Coronary artery (tissue), 2 donors: ENCODE measurements at regions not wholly inside any gene's neighbourhood (a gene's known extent, or its start where the extent isn't known, plus 50 kb on each side); places are given as distances from the start of the nearest gene placed in this dataset.

Experiments used
- DNase-seq: peaks from one replicate; pipeline ENCODE4 v3.0.0-alpha.2; 2017; ENCODE audit warnings: low spot score
- H3K27ac ChIP-seq, 2 donors: fragments of 200-600 bp; sonication (generic); one replicate each; pipeline ENCODE4 v1.5.1; 2016 to 2019
- H3K4me3 ChIP-seq: fragments of 200-600 bp; sonication (generic); 2 replicates; pipeline ENCODE4 v1.5.1; 2016; ENCODE audit warnings: mild to moderate bottlenecking, moderate library complexity
- TF ChIP-seq, protein P1 (sequence below): fragments of 200-600 bp; sonication (generic); IDR thresholded peaks from one replicate; pipeline ENCODE4 v1.5.1; 2019; ENCODE audit warnings: antibody characterized with exemption

DNA sequence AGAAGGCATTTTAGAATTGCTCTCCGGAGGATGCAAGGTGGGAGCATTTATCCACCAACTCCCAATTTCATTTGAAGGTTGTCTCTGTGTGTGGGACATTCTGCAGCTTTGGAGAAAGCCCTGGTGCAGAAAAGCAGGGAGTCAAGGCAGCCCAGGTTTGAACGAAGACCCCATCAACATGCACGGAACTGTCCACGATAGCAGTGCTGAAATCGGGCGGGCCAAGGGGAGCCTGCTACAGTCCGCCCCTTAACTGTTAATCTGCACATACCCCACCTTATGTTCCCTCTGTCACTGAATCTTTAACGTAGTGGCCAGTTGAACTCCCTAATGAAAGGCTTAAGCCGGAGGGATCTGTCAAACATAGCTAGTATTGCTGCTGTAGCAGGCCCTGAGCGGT lies 68.8 kb upstream of the C1orf174 start:
- TF ChIP-seq, protein P1, sequence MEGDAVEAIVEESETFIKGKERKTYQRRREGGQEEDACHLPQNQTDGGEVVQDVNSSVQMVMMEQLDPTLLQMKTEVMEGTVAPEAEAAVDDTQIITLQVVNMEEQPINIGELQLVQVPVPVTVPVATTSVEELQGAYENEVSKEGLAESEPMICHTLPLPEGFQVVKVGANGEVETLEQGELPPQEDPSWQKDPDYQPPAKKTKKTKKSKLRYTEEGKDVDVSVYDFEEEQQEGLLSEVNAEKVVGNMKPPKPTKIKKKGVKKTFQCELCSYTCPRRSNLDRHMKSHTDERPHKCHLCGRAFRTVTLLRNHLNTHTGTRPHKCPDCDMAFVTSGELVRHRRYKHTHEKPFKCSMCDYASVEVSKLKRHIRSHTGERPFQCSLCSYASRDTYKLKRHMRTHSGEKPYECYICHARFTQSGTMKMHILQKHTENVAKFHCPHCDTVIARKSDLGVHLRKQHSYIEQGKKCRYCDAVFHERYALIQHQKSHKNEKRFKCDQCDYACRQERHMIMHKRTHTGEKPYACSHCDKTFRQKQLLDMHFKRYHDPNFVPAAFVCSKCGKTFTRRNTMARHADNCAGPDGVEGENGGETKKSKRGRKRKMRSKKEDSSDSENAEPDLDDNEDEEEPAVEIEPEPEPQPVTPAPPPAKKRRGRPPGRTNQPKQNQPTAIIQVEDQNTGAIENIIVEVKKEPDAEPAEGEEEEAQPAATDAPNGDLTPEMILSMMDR = no peak
- DNase-seq = no peak
- Histone ChIP-seq H3K4me3 (no peak overlapping the region), H3K27ac (no peak overlapping the region)

DNA sequence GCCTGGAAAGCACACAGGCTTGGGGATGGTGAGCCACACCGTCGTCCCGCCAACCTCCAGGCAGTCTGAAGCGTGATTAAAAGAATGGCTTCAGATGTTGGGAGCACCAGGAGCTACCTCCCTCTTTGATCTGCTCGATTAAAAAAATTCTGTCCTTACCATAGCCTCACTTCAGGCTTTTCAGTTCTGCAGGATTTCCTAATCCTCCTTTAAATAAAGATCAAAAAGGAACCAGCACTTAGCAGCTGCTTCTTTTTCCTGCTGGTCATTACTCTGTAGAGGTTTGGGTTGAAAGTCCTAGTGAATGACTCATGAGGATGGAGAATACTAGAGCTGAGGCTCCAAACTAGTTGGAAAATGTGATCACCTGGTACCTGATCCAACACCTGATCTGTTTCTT lies 71.9 kb upstream of the C1orf174 start:
- TF ChIP-seq, protein P1 = no peak
- DNase-seq = no peak
- Histone ChIP-seq H3K4me3 (no peak overlapping the region), H3K27ac (no peak overlapping the region)

DNA sequence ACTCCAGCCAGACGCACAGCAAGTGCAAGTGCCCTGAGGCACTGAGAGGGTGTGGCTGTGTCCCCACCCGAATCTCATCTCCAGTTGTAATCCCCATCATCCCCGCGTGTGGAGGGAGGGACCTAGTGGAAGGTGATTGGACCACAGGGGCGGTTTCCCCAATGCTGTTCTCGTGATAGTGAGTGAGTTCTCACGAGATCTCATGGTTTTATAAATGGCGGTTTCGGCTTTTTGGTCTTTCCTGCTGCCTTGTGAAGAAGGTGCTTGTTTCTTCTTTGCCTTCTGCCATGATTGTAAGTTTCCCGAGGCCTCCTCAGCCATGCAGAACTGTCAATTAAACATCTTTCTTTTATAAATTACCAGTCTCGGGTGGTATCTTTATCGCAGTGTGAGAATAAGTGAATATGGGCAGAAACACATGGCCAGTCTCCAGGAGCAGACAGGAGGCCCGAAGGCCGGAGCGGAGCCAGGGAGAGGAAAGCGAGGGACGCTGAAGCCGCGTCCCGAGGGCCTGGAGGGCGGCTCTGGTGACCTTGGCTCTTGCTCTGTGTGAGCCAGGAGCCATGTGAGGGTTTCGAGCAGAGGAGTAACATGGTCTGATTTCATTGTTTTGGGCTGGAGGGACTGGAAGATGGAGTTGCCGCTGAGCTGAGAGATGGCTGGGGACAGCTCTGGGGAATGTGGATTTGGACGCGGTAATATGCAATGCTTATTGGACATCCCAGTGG lies 76.0 kb upstream of the C1orf174 start:
- Histone ChIP-seq H3K4me3 (no peak overlapping the region), H3K27ac (no peak overlapping the region)
- TF ChIP-seq, protein P1 = no peak
- DNase-seq = no peak

DNA sequence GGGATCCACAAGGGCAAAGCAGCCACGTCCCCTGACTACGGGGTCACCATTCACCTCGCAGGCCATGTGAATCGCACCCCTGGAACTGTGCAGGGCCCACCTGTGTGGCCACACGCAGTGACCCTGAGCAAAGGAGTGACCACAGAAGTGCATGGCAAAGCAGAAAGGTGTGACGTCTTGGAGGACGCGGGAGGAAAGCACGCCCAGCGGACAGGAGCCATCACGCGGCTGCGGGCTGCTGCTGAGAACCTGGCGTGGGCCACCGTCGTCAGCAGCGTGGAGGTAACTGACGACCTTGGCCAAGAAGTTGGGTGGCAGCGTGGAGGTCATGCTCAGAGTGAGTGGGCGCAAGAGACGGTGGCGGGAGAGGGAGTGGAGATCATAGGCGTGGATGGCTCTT lies 76.7 kb upstream of the C1orf174 start:
- no peak for DNase-seq
- Histone ChIP-seq H3K27ac (no peak overlapping the region), H3K4me3 (no peak overlapping the region)
- TF ChIP-seq, protein P1 = no peak

DNA sequence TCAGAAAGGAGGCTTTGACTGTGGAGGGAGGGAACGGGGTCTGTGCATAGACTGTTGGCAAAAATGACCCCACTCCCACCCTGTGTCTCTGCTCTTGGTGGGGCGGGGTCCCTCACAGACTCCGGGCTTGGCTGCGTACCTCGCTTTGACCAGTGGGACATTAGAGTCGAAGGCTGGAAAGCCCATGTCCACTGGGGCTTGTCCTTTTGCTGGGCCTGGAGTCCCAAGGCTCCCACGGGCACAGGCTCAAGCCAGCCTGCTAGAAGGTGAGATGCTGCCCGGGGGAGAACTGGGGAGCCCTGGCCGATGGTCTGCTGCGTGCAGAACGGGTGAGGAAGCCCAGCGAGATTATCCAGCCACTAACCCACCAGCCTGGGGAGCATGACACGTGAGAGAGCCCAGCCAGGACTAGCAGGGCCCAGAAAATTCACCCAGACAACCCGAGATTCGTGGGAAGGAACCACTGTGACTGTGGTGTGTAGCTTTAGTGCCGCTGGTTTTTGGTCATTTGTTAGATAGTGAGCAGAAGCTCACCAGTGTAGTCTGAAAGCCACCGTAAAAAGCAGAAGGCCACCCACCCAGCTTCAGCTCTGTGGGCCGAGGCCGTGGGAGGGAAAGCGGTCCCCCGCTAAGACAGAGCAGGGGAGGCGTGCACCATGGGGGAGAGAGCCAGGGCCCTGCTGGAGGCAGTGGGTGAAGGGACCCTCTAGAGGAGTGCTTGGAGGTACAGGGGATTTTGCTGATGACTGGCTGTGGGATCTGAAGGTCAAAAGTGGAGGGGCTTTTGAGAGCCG lies 78.3 kb upstream of the C1orf174 start:
- TF ChIP-seq, protein P1 = no peak
- DNase-seq = no peak
- H3K27ac ChIP-seq = no peak overlapping the region
- no peak overlapping the region for H3K4me3 ChIP-seq

DNA sequence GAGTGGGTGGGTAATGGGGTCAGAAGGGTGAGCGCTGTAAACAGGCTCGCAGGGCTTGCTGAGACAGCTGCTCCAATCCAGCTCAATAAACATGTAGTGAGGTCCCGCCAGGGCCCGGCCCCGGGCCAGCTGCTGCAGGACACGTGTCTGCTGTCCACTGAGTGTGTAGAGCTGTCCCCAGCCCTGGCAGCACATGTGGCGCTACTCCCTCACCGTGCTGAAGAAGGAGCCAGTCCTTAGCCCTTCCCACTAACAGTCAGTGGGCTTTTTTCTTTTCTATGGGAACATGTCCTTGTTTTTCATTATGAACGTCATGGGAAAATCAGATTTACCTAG lies 78.9 kb upstream of the C1orf174 start:
- DNase-seq = no peak

More for the DNA sequence above, 78.9 kb upstream of the C1orf174 start:
- no peak overlapping the region for H3K27ac ChIP-seq
- no peak overlapping the region for H3K4me3 ChIP-seq
- TF ChIP-seq, protein P1 = no peak
